HG03060 (cell line): ENCODE measurements at regions not wholly inside any gene's neighbourhood (a gene's known extent, or its start where the extent isn't known, plus 50 kb on each side); places are given as distances from the start of the nearest gene placed in this dataset.
A peak's percentile ranks its signal among the peaks of the same experiment; 100 is the strongest.

Experiments used
- ATAC-seq: cut with Tn5 transposase; IDR thresholded peaks from one replicate; pipeline ENCODE4 v1.9.1; 2021; ENCODE audit warnings: low read depth, moderate number of reproducible peaks; ENCODE audit not compliant: unreplicated experiment

DNA sequence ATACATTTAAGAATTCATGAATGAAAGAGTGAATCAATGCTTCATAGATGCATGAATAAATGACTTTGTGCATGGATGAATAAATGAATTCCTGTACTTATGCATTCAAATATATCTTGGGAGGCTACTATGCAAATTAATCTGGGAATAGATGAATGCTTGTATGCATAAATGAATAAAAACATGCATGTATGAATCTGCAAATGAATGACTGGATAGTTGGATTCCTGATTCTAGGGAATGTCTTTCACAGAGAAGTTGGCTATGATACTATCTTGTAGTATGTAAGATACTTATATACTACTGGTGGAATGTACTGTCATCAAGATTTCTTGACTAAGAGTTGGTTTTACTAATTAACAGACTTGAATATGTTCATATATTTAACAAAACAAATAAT, 75.3 kb upstream of the ASTN2 start:
- ATAC-seq = no peak

DNA sequence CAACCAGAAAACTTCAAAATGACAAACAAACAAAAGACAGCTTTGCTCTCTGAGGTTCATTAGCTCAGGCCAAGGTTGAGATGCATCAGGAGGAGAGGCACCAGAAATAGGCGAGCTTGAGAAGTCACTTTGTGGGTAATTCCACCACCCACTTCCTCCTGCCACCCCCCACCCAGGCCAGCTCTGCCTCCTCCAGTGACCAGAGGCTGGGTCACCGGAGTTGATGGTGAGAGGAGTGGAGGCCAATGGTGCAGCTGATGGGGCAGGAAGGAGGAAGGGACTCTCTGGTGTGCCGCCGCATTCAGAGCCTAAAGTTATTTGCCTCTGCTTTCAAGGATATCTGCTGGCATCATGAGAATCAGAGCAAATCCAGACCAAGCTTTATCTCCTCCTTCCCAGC, 73.8 kb upstream of the ASTN2 start:
- no peak for ATAC-seq

DNA sequence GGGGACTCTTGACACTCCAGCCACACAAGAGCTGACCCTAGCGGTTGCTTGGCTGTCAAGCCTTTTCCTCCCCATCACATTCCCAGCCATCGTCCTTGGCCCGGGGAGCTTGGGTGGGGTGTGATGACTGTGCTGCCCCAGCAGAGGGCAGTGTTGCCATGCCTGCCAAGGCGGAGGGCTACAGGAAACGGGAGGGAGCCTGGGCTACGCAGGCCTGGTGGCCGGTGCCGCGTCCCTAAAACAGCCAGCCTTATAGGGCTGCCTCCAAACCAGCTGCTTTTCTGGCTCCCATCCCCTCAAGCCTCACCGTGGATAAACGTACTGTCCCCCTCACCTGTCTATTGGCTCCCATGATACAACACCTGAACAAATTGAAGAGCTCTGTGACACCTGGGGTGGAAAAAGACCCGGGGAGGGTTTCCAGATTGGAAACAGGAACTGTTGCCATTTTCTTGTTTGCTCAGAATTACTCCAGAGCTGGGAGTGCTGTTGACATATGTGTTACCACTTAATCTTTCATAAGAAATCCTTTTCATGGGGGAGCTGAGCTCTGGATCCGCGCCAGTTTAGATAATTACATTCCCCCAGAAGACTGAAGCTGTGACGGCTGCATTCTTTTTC, 72.8 kb upstream of the ASTN2 start:
- ATAC-seq = peak; percentile 97

DNA sequence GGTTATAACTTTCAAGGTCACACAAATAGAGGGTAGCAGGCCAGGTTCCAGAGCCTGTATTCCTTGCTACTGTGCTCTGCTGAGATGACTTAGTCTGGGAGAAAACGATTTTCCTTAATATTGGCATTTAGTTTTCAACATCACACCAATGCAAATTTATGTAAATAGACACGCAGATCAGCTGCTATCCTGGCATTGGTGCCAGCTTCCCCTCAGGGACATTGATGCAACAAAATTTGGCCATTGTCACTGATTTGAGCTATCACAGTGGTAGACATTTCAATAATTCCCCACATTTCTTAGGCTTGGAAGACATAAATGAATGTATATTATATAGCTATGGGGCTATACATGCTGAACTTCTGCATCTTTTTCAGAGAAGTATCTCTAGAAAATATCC, 71.6 kb upstream of the ASTN2 start:
- no peak for ATAC-seq

GRCh38 chr9:117485176-117485575, 70.3 kb upstream of the ASTN2 start:
- no peak for ATAC-seq

DNA sequence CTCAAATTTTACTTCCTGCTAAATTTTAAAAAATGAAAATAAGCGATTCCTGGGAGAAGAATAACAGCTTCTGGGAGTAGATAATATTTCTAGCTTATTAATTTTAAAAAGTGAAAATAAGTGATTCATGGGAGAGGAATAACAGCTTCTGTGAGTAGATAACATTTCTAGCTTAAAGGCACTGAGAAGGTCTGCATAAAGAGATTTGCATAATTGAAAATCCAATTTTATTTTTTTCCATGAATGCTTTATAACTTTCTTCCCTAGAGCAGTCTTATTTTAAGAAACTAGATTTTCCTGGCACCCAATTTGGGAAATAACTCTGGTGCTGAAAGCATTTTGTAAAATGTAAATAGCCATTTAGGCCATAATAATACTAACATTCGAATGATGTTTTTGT, 65.9 kb upstream of the ASTN2 start:
- no peak for ATAC-seq

DNA sequence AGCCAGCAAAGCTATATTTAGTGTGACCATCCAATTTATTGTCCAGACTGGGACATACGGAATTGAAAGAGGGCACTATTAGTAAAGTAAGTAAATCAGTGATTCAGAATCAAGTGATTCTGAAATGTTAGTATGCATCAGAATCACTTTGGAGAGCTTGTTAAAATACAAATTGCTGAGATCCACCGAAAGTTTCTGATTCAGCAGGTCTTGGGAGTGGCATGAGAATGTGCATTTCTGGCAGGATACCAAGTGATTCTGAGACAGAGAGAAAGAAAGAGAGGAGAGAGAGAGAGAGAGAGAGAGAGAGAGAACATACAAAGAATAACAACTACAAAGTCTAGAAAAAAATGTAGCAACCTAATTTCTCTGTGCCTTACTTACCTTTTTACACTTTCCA, 65.4 kb upstream of the ASTN2 start:
- no peak for ATAC-seq

DNA sequence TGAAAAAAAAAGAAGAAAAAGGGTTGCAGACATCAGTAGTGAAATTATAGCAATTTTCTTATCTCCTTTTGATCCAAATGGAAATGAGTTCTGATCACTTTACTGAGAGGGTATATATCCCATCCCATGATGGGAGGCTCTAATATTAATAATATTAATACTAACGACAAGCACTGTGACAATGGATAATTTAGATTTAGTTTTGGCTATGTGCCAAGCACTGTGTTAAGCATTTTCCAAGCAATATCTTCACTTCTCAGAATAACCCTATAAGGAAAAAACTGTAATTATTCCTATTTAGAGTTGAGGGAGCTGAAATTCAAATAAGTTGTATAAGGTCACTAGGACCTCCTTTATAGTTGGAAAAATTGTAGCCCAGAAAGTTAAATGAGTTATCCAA, 58.4 kb upstream of the ASTN2 start:
- ATAC-seq = no peak

DNA sequence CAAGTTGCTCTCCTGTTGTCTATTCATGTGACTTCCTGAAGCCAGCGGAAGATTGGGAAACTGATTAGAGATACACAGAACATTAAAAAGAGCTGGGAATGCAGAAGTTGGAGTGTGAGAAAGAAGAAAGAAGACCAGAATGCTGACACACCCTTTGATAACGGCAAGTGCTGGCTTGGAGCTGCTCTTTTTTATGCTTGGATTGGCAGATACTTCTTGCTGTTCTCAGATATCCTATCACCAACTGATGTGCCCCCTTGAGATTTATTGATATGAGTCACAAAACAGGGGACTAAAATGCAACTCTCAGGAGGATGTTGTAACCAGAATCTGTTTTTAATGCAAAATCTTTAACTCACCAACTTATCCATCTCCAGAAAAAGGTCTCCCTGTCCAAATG, 56.0 kb upstream of the ASTN2 start:
- ATAC-seq = no peak

GRCh38 chr9:117470455-117470854, 55.6 kb upstream of the ASTN2 start:
- no peak for ATAC-seq

DNA sequence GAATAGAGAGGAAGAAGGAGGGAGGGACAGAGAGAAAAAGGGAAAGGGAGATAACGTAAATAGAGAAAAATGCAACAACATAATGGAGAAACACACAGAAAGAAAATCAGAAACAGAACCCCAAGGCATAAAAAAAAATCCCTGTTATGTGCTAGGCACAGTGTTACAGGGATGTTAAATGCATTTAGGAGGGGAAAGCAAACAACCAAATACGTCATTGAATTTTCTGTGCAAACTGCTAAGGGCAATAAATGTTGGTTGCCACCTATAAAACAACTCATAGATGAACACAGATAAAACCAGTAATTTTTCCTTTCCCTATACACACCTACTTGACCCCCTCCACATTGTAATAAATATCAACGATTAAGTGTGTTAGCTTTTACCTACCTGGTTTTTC, 51.3 kb upstream of the ASTN2 start:
- ATAC-seq = no peak

GRCh38 chr9:117465706-117466105, 50.8 kb upstream of the ASTN2 start:
- no peak for ATAC-seq

DNA sequence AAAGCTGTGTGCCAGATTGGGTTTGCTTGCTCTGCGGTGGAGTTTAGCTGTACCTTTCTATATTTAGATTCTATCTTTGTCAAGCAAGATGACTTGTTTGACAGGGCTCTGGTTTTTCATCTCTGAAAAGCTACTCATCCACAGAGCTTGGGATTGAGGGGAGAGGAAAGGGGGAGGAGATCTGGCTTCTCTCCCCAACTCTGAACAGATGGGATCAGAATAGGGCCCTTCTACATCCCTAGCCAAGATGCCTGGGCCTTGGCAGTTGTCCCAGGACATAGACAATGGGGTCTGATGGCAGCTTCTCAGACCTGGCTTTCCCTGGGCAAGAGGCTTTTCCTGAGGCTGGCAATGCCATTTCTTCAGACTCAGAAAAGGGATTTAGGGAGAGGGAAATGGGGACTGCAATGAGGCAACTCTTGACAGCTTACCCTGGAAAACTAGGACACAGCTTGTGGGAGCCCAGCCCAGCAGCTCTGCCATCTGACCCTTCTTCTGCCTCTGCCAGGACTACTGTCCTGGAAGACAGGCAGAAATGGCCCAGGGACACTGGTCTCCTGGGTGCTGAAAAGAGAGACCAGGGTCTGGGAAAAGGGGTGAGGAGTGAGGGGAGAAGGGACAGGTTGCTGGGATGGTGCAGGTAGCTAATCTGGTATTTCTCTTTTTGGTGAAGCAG, 50.2 kb upstream of the ASTN2 start:
- no peak for ATAC-seq
